Adipocyte (in vitro differentiated cells): ENCODE measurements at regions not wholly inside any gene's neighbourhood (a gene's known extent, or its start where the extent isn't known, plus 50 kb on each side); places are given as distances from the start of the nearest gene placed in this dataset.
"Not testable (repeated sequence)": the region's sequence is repeated elsewhere in the genome, so short reads cannot be mapped to it uniquely, and the experiment has no call there.

Source experiments
- DNase-seq: peaks from one replicate; pipeline ENCODE4 v3.0.0-alpha.2; 2015; ENCODE audit warnings: low read depth
- H3K27me3 ChIP-seq: replicated peaks from 2 replicates; pipeline ENCODE4 v1.7.0; 2013; ENCODE audit warnings: mild to moderate bottlenecking, low read length, moderate library complexity; ENCODE audit not compliant: control insufficient read depth, insufficient read depth
- H3K36me3 ChIP-seq: 2 replicates; pipeline ENCODE4 v1.7.0; 2013; ENCODE audit warnings: low read length, mild to moderate bottlenecking, moderate library complexity; ENCODE audit not compliant: control insufficient read depth, insufficient read depth, severe bottlenecking
- H3K4me1 ChIP-seq: 2 replicates; pipeline ENCODE4 v1.7.0; 2013; ENCODE audit warnings: mild to moderate bottlenecking, low read length, moderate library complexity; ENCODE audit not compliant: control insufficient read depth, insufficient read depth
- H3K4me3 ChIP-seq: 2 replicates; pipeline ENCODE4 v1.7.0; 2013; ENCODE audit warnings: mild to moderate bottlenecking, low read length, moderate library complexity
- H3K9ac ChIP-seq: 2 replicates; pipeline ENCODE4 v1.7.0; 2013; ENCODE audit warnings: mild to moderate bottlenecking, low read length, moderate library complexity
- H3K9me3 ChIP-seq: 2 replicates; pipeline ENCODE4 v1.7.0; 2013; ENCODE audit warnings: mild to moderate bottlenecking, low read length, moderate library complexity; ENCODE audit not compliant: control insufficient read depth

GRCh38 chr12:114616081-114616480 lies 67.9 kb downstream of the TBX3 start:
- DNase-seq, result no peak
- Histone ChIP-seq H3K36me3 (no peaks in the 10 kb centered on the region), H3K9me3 (peaks cover 6% of the 10 kb centered on the region), H3K9ac (no peak overlapping the region), H3K4me1 (no peaks in the 10 kb centered on the region), H3K27me3 (peaks cover 3% of the 10 kb centered on the region), H3K4me3 (no peak overlapping the region)

GRCh38 chr12:114614040-114614439 lies 69.9 kb downstream of the TBX3 start:
- H3K9me3 ChIP-seq, result peaks cover 6% of the 10 kb centered on the region
- DNase-seq, result no peak
- no peak overlapping the region for H3K4me3 ChIP-seq
- H3K36me3 ChIP-seq, result no peaks in the 10 kb centered on the region
- H3K9ac ChIP-seq, result no peak overlapping the region
- H3K27me3 ChIP-seq, result peaks cover 4% of the 10 kb centered on the region
- H3K4me1 ChIP-seq, result no peaks in the 10 kb centered on the region

GRCh38 chr12:114612062-114612461 lies 71.9 kb downstream of the TBX3 start:
- no peak overlapping the region for H3K9ac ChIP-seq
- H3K36me3 ChIP-seq, result no peaks in the 10 kb centered on the region
- no peaks in the 10 kb centered on the region for H3K4me1 ChIP-seq
- H3K9me3 ChIP-seq, result peaks cover 6% of the 10 kb centered on the region
- DNase-seq, result no peak
- H3K27me3 ChIP-seq, result peaks cover 5% of the 10 kb centered on the region
- H3K4me3 ChIP-seq, result no peak overlapping the region

GRCh38 chr12:114611145-114612018 lies 72.6 kb downstream of the TBX3 start:
- no peak overlapping the region for H3K9ac ChIP-seq
- peaks cover 4% of the 10 kb centered on the region for H3K27me3 ChIP-seq
- H3K4me3 ChIP-seq, result no peak overlapping the region
- no peaks in the 10 kb centered on the region for H3K4me1 ChIP-seq
- no peaks in the 10 kb centered on the region for H3K36me3 ChIP-seq
- H3K9me3 ChIP-seq, result peaks cover 6% of the 10 kb centered on the region
- DNase-seq, result no peak

GRCh38 chr12:114608509-114608908 lies 75.5 kb downstream of the TBX3 start:
- Histone ChIP-seq H3K9me3 (no peaks in the 10 kb centered on the region), H3K4me1 (no peaks in the 10 kb centered on the region), H3K9ac (no peak overlapping the region), H3K4me3 (no peak overlapping the region), H3K36me3 (no peaks in the 10 kb centered on the region), H3K27me3 (peaks cover 9% of the 10 kb centered on the region)
- DNase-seq, result no peak

- peaks cover 15% of the 10 kb centered on the region for H3K27me3 ChIP-seq
- H3K36me3 ChIP-seq, result no peaks in the 10 kb centered on the region
- H3K9me3 ChIP-seq, result no peaks in the 10 kb centered on the region
- no peak for DNase-seq
- no peaks in the 10 kb centered on the region for H3K4me1 ChIP-seq
- no peak overlapping the region for H3K4me3 ChIP-seq
- no peak overlapping the region for H3K9ac ChIP-seq
Observed at GRCh38 chr12:114605918-114606317, 78.1 kb downstream of the TBX3 start.

GRCh38 chr12:114604606-114605005 lies 79.4 kb downstream of the TBX3 start:
- DNase-seq, result no peak
- Histone ChIP-seq H3K27me3 (peaks cover 15% of the 10 kb centered on the region), H3K9me3 (no peaks in the 10 kb centered on the region), H3K36me3 (no peaks in the 10 kb centered on the region), H3K9ac (no peak overlapping the region), H3K4me3 (no peak overlapping the region), H3K4me1 (no peaks in the 10 kb centered on the region)

GRCh38 chr12:114600584-114600983 lies 83.4 kb downstream of the TBX3 start:
- H3K9me3 ChIP-seq, H3K4me1 ChIP-seq, H3K36me3 ChIP-seq, H3K4me3 ChIP-seq, DNase-seq, H3K9ac ChIP-seq: not testable (repeated sequence)
- H3K27me3 ChIP-seq, result peaks cover 11% of the 10 kb centered on the region

- Histone ChIP-seq H3K9me3 (no peaks in the 10 kb centered on the region), H3K36me3 (no peaks in the 10 kb centered on the region), H3K4me1 (no peaks in the 10 kb centered on the region), H3K4me3 (no peak overlapping the region), H3K9ac (no peak overlapping the region), H3K27me3 (peaks cover 8% of the 10 kb centered on the region)
- DNase-seq, result no peak
Observed at GRCh38 chr12:114598111-114598510, 85.9 kb downstream of the TBX3 start.

- H3K36me3 ChIP-seq, result no peaks in the 10 kb centered on the region
- peaks cover 15% of the 10 kb centered on the region for H3K9me3 ChIP-seq
- H3K27me3 ChIP-seq, result peaks cover 3% of the 10 kb centered on the region
- no peaks in the 10 kb centered on the region for H3K4me1 ChIP-seq
- no peak for DNase-seq
- no peak overlapping the region for H3K4me3 ChIP-seq
- H3K9ac ChIP-seq, result no peak overlapping the region
Observed at GRCh38 chr12:114592946-114593345, 91.0 kb downstream of the TBX3 start.

- Histone ChIP-seq H3K9ac (no peak overlapping the region), H3K4me1 (no peaks in the 10 kb centered on the region), H3K36me3 (no peaks in the 10 kb centered on the region), H3K4me3 (no peak overlapping the region), H3K27me3 (no peaks in the 10 kb centered on the region), H3K9me3 (peaks cover 16% of the 10 kb centered on the region)
- no peak for DNase-seq
Observed at GRCh38 chr12:114588061-114588460, 95.9 kb downstream of the TBX3 start.

- Histone ChIP-seq H3K9me3 (peaks cover 4% of the 10 kb centered on the region), H3K36me3 (no peaks in the 10 kb centered on the region), H3K9ac (no peak overlapping the region), H3K4me1 (no peaks in the 10 kb centered on the region), H3K4me3 (no peak overlapping the region), H3K27me3 (peaks cover 17% of the 10 kb centered on the region)
- no peak for DNase-seq
Observed at GRCh38 chr12:114580306-114580705, 103.7 kb downstream of the TBX3 start.
